Erythroblast (primary cell): ENCODE measurements at regions not wholly inside any gene's neighbourhood (a gene's known extent, or its start where the extent isn't known, plus 50 kb on each side); places are given as distances from the start of the nearest gene placed in this dataset.
A peak's percentile ranks its signal among the peaks of the same experiment; 100 is the strongest.

Experiments used
- DNase-seq, 2 experiments: peaks; one replicate each; lab custom pipeline; 2025; lab: John Stamatoyannopoulos, UW
- GATA1 ChIP-seq: IDR thresholded peaks from 2 replicates; pipeline ENCODE4 v1.6.1; 2011; ENCODE audit warnings: low read depth, mild to moderate bottlenecking, control low read depth, low read length, moderate library complexity
- POLR2A ChIP-seq: IDR thresholded peaks from 2 replicates; pipeline ENCODE4 v1.6.1; 2011; ENCODE audit warnings: mild to moderate bottlenecking, low read length

DNA sequence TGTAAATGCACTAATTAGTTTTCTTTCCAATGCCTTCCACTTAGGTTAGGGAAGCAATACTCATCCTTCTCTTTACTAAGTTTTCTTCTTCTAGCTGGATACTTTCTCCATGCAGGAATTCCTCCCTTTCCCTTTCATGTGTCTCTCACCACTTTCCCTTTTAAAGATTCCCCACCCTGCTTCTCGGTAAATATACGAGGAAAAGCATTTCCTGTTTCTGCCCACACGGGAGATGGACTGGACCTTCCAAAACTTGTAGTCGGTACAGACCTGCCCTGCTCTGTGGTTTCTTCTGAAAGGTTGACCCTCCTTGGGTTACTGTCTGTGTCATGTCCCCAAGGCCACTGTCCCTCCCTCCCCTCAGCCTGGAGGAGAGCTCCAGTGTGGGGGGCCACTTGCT is 58.9 kb upstream of the LYZL2 start:
- no peak for DNase-seq
- TF ChIP-seq POLR2A (no peak), GATA1 (no peak)

DNA sequence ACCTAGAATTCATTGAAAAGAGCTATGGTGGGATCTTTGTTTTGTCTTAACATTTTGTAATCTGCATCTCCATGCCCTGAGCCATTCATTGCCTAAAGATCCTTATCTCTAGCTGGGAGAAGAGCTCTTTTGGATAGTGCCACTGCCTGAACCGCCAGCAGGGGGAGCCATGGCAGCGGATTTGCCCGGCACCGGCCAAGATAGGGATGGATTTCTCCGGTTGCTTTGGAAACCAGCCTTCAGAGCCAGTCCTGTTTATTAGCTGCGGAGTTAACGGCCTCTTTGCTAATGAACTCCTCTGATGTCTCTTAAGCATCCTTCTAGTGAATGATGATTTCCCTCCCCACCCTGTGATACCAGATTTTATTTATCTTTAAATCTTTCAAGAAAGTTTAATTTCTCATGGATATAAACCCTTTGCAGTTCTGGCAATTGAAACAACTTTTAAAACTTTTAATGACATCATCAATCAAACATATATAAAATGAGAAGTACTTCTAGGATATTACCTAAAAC is 58.2 kb upstream of the LYZL2 start:
- peak; percentile 77 to 84 for DNase-seq
- TF ChIP-seq GATA1 = peak; percentile 41
- TF ChIP-seq POLR2A = no peak

GRCh38 chr10:30686708-30687107 is 57.2 kb upstream of the LYZL2 start:
- TF ChIP-seq POLR2A (no peak), GATA1 (no peak)
- DNase-seq = no peak

GRCh38 chr10:30683496-30683895 is 53.9 kb upstream of the LYZL2 start:
- TF ChIP-seq POLR2A = no peak
- TF ChIP-seq GATA1 = no peak
- DNase-seq = no peak

- DNase-seq = peak; percentile 72 to 87
Observed at GRCh38 chr10:30682377-30683199, 53.0 kb upstream of the LYZL2 start.

GRCh38 chr10:30680908-30681307 is 51.4 kb upstream of the LYZL2 start:
- no peak for TF ChIP-seq POLR2A
- TF ChIP-seq GATA1 = no peak
- peak in 1 of 2 experiments; percentile 13 for DNase-seq
